ENCODE measurements at regions not wholly inside any gene's neighbourhood (a gene's known extent, or its start where the extent isn't known, plus 50 kb on each side); places are given as distances from the start of the nearest gene placed in this dataset.

DNA sequence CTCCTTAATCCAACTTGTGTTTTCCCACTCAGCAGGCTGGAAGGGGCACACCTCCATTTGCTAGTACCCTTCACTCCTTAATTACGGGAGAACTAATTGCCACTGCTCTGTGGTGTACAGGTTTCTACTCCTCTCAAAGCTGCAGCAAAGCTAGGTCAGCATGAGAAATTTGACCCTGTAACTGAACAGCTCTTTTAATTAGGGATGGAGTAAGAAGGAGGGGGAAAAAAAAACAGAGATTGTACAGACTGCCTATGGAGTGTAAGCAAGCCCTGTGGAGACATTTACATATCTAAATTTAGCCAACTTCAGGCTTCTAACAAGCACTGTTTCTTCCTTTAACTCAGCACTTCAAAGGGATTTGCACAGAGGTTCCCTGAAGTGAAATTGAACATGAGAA lies 629.7 kb upstream of the SETBP1 start:
- H3K27ac Mint-ChIP-seq, result no peak overlapping the region
- Histone ChIP-seq H3K36me3 (ENCODE audit: insufficient read depth, low read length) (no peaks in the 10 kb centered on the region), H3K27me3 (ENCODE audit: insufficient read depth, low read length) (no peaks in the 10 kb centered on the region), H3K4me1 (ENCODE audit: insufficient read depth, low read length) (no peaks in the 10 kb centered on the region), H3K4me3 (ENCODE audit: low read length in 2 of 2) (no peak overlapping the region), H3K27ac (ENCODE audit: low read depth, low read length) (no peak overlapping the region), H3K9me3 (ENCODE audit: control insufficient read depth in 1 of 2, low read length in 2 of 2) (no peaks in the 10 kb centered on the region)
- ChIA-PET CTCF (ENCODE audit: partially characterized antibody) (no interaction called here), POLR2A (ENCODE audit: partially characterized antibody) (no interaction called here)
- DNase-seq, result no peak
- intact Hi-C loops (cut with micrococcal nuclease), result no loop called here
- H3K9me3 Mint-ChIP-seq, result peaks cover 0 to 11% (median 1%) of the 10 kb centered on the region in 8 donors
- H3K27me3 Mint-ChIP-seq, result no peaks in the 10 kb centered on the region
- H3K4me1 Mint-ChIP-seq, result no peaks in the 10 kb centered on the region
- no peaks in the 10 kb centered on the region for H3K36me3 Mint-ChIP-seq
- H3K4me3 Mint-ChIP-seq, result no peak overlapping the region

DNA sequence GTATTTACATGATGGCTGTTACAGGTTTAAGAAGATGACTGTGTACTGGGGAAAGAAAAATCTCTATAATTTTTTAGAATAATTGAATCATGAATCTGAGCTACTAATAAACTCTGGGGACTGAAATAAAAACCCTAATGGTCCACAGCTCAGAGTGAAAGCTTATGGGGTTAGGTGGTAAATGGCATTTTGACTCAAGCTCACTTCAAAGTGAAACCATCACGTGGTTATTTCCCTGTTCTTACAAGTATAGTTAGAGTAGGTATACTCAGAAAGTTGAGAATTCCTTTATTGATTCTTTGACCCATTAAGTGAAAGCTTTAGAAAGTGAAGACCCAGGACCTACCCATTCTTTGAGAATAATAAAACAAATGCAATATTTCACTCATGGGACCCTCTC lies 626.2 kb upstream of the SETBP1 start:
- intact Hi-C loops (cut with micrococcal nuclease), result no loop called here
- H3K9me3 Mint-ChIP-seq, result peaks cover 0 to 4% (median 0%) of the 10 kb centered on the region in 8 donors
- no peak overlapping the region for H3K27ac Mint-ChIP-seq
- ChIA-PET CTCF (ENCODE audit: partially characterized antibody) (no interaction called here), POLR2A (ENCODE audit: partially characterized antibody) (no interaction called here)
- H3K4me3 Mint-ChIP-seq, result no peak overlapping the region
- no peaks in the 10 kb centered on the region for H3K9me3 ChIP-seq (ENCODE audit: control insufficient read depth in 1 of 2, low read length in 2 of 2)
- H3K4me1 ChIP-seq (ENCODE audit: insufficient read depth, low read length), result no peaks in the 10 kb centered on the region
- H3K27me3 Mint-ChIP-seq, result no peaks in the 10 kb centered on the region
- H3K4me1 Mint-ChIP-seq, result no peaks in the 10 kb centered on the region
- no peaks in the 10 kb centered on the region for H3K27me3 ChIP-seq (ENCODE audit: insufficient read depth, low read length)
- no peak overlapping the region for H3K4me3 ChIP-seq (ENCODE audit: low read length in 2 of 2)
- no peaks in the 10 kb centered on the region for H3K36me3 ChIP-seq (ENCODE audit: insufficient read depth, low read length)
- no peaks in the 10 kb centered on the region for H3K36me3 Mint-ChIP-seq
- H3K27ac ChIP-seq (ENCODE audit: low read depth, low read length), result no peak overlapping the region
- no peak for DNase-seq

DNA sequence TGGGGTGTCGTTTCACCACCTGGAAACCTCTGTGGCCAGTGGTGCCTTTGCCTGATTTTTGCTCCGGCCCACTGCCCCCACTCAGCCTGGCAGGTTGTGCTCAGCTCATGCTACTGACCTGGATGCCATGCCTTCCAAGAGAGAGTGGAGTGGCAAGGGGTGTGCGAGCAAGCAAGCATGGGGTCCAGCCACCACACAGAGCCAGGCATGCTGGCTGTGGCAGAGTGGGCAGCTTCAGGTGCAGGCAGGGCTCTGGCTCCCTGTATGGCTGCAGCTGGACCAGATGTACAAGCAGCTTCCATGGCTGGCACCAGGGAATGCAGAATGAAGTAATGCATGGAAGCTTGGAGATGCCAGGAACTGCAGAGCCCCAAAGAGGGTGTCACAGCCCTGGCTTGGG lies 620.5 kb upstream of the SETBP1 start:
- Histone ChIP-seq H3K27me3 (ENCODE audit: insufficient read depth, low read length) (no peaks in the 10 kb centered on the region), H3K36me3 (ENCODE audit: insufficient read depth, low read length) (no peaks in the 10 kb centered on the region), H3K27ac (ENCODE audit: low read depth, low read length) (no peak overlapping the region), H3K9me3 (ENCODE audit: control insufficient read depth in 1 of 2, low read length in 2 of 2) (no peaks in the 10 kb centered on the region), H3K4me3 (ENCODE audit: low read length in 2 of 2) (no peak overlapping the region), H3K4me1 (ENCODE audit: insufficient read depth, low read length) (no peaks in the 10 kb centered on the region)
- intact Hi-C loops (cut with micrococcal nuclease), result no loop called here
- no peak overlapping the region for H3K4me3 Mint-ChIP-seq
- DNase-seq, result no peak
- H3K27ac Mint-ChIP-seq, result no peak overlapping the region
- no peaks in the 10 kb centered on the region for H3K36me3 Mint-ChIP-seq
- H3K27me3 Mint-ChIP-seq, result no peaks in the 10 kb centered on the region
- ChIA-PET POLR2A (ENCODE audit: partially characterized antibody) (no interaction called here), CTCF (ENCODE audit: partially characterized antibody) (no interaction called here)
- H3K9me3 Mint-ChIP-seq, result peaks cover 0 to 7% (median 3%) of the 10 kb centered on the region in 8 donors
- H3K4me1 Mint-ChIP-seq, result no peaks in the 10 kb centered on the region

DNA sequence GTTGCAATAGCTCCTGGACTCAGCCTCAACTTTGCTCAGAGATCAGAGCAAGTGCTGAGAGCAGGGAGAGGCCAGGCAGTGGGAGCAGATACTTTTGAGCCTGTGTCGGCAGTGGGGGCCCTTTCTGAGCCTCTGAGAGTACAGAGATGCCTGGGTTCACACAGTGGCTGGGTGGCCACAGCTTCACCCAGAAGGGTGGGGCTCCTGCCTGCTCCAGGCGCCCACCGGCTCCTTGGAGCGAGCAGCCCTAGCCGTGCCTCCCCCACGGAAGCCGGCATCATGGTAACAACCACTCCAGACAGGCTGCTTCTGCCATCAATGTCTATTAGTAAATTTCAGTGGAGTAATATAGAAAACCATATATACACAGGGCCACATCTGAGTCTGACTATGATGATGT lies 619.2 kb upstream of the SETBP1 start:
- ChIA-PET POLR2A (ENCODE audit: partially characterized antibody) (no interaction called here), CTCF (ENCODE audit: partially characterized antibody) (no interaction called here)
- H3K27ac ChIP-seq (ENCODE audit: low read depth, low read length), result no peak overlapping the region
- no peaks in the 10 kb centered on the region for H3K36me3 Mint-ChIP-seq
- H3K4me1 Mint-ChIP-seq, result no peaks in the 10 kb centered on the region
- no peaks in the 10 kb centered on the region for H3K9me3 ChIP-seq (ENCODE audit: control insufficient read depth in 1 of 2, low read length in 2 of 2)
- no peaks in the 10 kb centered on the region for H3K4me1 ChIP-seq (ENCODE audit: insufficient read depth, low read length)
- H3K27me3 Mint-ChIP-seq, result no peaks in the 10 kb centered on the region
- no peaks in the 10 kb centered on the region for H3K27me3 ChIP-seq (ENCODE audit: insufficient read depth, low read length)
- peaks cover 0 to 8% (median 4%) of the 10 kb centered on the region in 8 donors for H3K9me3 Mint-ChIP-seq
- intact Hi-C loops (cut with micrococcal nuclease), result no loop called here
- no peak overlapping the region for H3K4me3 ChIP-seq (ENCODE audit: low read length in 2 of 2)
- DNase-seq, result no peak
- no peaks in the 10 kb centered on the region for H3K36me3 ChIP-seq (ENCODE audit: insufficient read depth, low read length)
- H3K4me3 Mint-ChIP-seq, result no peak overlapping the region
- no peak overlapping the region for H3K27ac Mint-ChIP-seq

DNA sequence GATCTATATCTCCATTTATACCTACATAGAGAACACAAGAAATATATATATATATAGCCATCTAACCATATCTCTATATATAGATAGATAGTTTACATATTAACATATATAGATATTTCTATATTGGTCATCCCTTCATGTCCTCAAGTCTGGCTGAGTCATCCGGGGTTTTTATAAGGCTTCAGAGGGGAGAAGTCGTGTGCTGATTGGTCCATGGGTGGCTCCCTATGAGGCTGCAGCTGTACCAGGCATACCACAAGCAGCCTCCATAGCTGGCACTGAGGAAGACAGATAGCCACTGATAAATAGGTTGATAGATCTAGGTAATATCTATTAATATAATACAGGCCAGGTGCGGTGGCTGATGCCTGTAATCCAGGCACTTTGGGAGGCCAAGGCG lies 618.3 kb upstream of the SETBP1 start:
- Mint-ChIP-seq H3K27me3 (no peaks in the 10 kb centered on the region), H3K27ac (no peak overlapping the region), H3K4me3 (no peak overlapping the region), H3K36me3 (no peaks in the 10 kb centered on the region), H3K4me1 (no peaks in the 10 kb centered on the region), H3K9me3 (peaks cover 0 to 8% (median 4%) of the 10 kb centered on the region in 8 donors)
- no peaks in the 10 kb centered on the region for H3K27me3 ChIP-seq (ENCODE audit: insufficient read depth, low read length)
- no peaks in the 10 kb centered on the region for H3K4me1 ChIP-seq (ENCODE audit: insufficient read depth, low read length)
- intact Hi-C loops (cut with micrococcal nuclease), result no loop called here
- H3K27ac ChIP-seq (ENCODE audit: low read depth, low read length), result no peak overlapping the region
- H3K9me3 ChIP-seq (ENCODE audit: control insufficient read depth in 1 of 2, low read length in 2 of 2), result no peaks in the 10 kb centered on the region
- POLR2A ChIA-PET (ENCODE audit: partially characterized antibody), result no interaction called here
- H3K4me3 ChIP-seq (ENCODE audit: low read length in 2 of 2), result no peak overlapping the region
- no peak for DNase-seq
- CTCF ChIA-PET (ENCODE audit: partially characterized antibody), result no interaction called here
- no peaks in the 10 kb centered on the region for H3K36me3 ChIP-seq (ENCODE audit: insufficient read depth, low read length)

DNA sequence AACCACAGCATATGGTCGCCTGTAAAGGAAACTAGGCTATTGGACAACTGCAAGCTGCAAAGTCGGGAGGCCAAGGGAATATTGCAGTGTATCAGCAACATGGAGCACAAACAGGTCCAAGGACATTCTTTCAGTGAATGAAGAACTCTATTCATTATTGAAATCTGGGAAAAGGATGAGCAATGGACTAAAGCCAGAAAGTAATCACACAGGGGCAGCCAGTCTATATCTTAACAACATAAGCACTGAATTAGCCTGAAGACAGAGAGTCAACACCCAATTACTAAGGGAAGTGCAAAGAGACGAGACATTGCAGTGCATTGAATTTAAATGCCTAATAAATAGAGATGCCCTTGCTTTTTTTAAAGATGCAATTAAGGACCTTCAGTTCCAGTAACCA lies 615.5 kb upstream of the SETBP1 start:
- H3K27ac ChIP-seq (ENCODE audit: low read depth, low read length), result no peak overlapping the region
- no peaks in the 10 kb centered on the region for H3K4me1 ChIP-seq (ENCODE audit: insufficient read depth, low read length)
- no peak for DNase-seq
- Mint-ChIP-seq H3K36me3 (no peaks in the 10 kb centered on the region), H3K27me3 (no peaks in the 10 kb centered on the region), H3K4me1 (no peaks in the 10 kb centered on the region), H3K27ac (no peak overlapping the region), H3K4me3 (no peak overlapping the region), H3K9me3 (peaks cover 0 to 8% (median 2%) of the 10 kb centered on the region in 8 donors)
- H3K27me3 ChIP-seq (ENCODE audit: insufficient read depth, low read length), result no peaks in the 10 kb centered on the region
- ChIA-PET CTCF (ENCODE audit: partially characterized antibody) (no interaction called here), POLR2A (ENCODE audit: partially characterized antibody) (no interaction called here)
- H3K9me3 ChIP-seq (ENCODE audit: control insufficient read depth in 1 of 2, low read length in 2 of 2), result no peaks in the 10 kb centered on the region
- H3K36me3 ChIP-seq (ENCODE audit: insufficient read depth, low read length), result no peaks in the 10 kb centered on the region
- no peak overlapping the region for H3K4me3 ChIP-seq (ENCODE audit: low read length in 2 of 2)
- intact Hi-C loops (cut with micrococcal nuclease), result no loop called here

DNA sequence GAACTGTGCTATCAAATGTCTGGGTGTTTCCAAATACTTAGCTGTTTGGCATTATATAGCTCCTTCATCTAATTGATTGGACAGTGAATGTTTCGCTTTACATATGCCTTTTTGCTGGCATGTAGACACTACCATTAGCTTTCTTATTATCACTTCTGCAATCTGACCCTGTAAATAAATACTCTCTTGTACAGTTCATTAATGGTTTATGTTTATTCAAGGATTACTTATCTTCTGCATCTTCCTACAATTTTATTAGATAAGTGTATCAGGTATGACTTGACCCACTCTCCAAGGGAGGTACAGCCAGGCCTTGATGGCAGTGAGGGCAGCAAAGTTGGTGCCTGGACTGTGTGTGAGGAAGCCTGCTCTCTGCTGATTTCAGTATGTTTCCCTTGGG lies 614.1 kb upstream of the SETBP1 start:
- H3K27ac ChIP-seq (ENCODE audit: low read depth, low read length), result no peak overlapping the region
- Mint-ChIP-seq H3K27ac (no peak overlapping the region), H3K9me3 (peaks cover 0 to 8% (median 3%) of the 10 kb centered on the region in 8 donors), H3K27me3 (no peaks in the 10 kb centered on the region), H3K4me1 (no peaks in the 10 kb centered on the region), H3K4me3 (no peak overlapping the region), H3K36me3 (no peaks in the 10 kb centered on the region)
- no peak for DNase-seq
- H3K27me3 ChIP-seq (ENCODE audit: insufficient read depth, low read length), result no peaks in the 10 kb centered on the region
- no peaks in the 10 kb centered on the region for H3K36me3 ChIP-seq (ENCODE audit: insufficient read depth, low read length)
- no peaks in the 10 kb centered on the region for H3K4me1 ChIP-seq (ENCODE audit: insufficient read depth, low read length)
- intact Hi-C loops (cut with micrococcal nuclease), result no loop called here
- H3K4me3 ChIP-seq (ENCODE audit: low read length in 2 of 2), result no peak overlapping the region
- ChIA-PET CTCF (ENCODE audit: partially characterized antibody) (no interaction called here), POLR2A (ENCODE audit: partially characterized antibody) (no interaction called here)
- H3K9me3 ChIP-seq (ENCODE audit: control insufficient read depth in 1 of 2, low read length in 2 of 2), result no peaks in the 10 kb centered on the region

DNA sequence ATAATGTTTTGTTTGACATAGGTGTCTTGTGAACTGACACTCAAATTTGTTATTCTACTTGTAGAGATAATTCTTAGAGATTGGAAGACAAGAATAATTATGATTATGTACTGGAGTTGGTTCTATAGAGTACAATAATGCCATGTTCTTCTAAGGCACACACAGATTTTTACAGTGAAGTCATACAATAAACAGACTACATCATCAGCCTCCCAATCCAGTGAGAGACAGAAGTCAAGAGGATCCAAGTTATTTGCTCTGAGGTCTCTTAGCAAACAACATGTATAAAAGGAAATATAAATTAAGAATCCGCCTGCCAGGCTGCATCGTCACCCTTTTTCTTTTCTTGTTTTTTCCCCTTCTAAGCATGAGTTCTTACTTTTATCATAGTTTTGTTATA lies 613.5 kb upstream of the SETBP1 start:
- intact Hi-C loops (cut with micrococcal nuclease), result no loop called here
- POLR2A ChIA-PET (ENCODE audit: partially characterized antibody), result no interaction called here
- no peaks in the 10 kb centered on the region for H3K27me3 ChIP-seq (ENCODE audit: insufficient read depth, low read length)
- no peaks in the 10 kb centered on the region for H3K36me3 ChIP-seq (ENCODE audit: insufficient read depth, low read length)
- Mint-ChIP-seq H3K36me3 (no peaks in the 10 kb centered on the region), H3K27ac (no peak overlapping the region), H3K9me3 (peaks cover 0 to 4% (median 2%) of the 10 kb centered on the region in 8 donors), H3K4me1 (no peaks in the 10 kb centered on the region), H3K4me3 (no peak overlapping the region), H3K27me3 (no peaks in the 10 kb centered on the region)
- H3K9me3 ChIP-seq (ENCODE audit: control insufficient read depth in 1 of 2, low read length in 2 of 2), result no peaks in the 10 kb centered on the region
- H3K27ac ChIP-seq (ENCODE audit: low read depth, low read length), result no peak overlapping the region
- H3K4me1 ChIP-seq (ENCODE audit: insufficient read depth, low read length), result no peaks in the 10 kb centered on the region
- H3K4me3 ChIP-seq (ENCODE audit: low read length in 2 of 2), result no peak overlapping the region
- CTCF ChIA-PET (ENCODE audit: partially characterized antibody), result no interaction called here
- no peak for DNase-seq

Data from CD4-positive, alpha-beta memory T cell (primary cell).